NCI-H345 treated with DMSO at 0.1 percent for 48 hours (cell line): ENCODE measurements at regions not wholly inside any gene's neighbourhood (a gene's known extent, or its start where the extent isn't known, plus 50 kb on each side); places are given as distances from the start of the nearest gene placed in this dataset.

Experiments used
- DNase-seq: peaks from one replicate; lab custom pipeline; 2025; ENCODE audit not compliant: unreplicated experiment; lab: John Stamatoyannopoulos, UW

DNA sequence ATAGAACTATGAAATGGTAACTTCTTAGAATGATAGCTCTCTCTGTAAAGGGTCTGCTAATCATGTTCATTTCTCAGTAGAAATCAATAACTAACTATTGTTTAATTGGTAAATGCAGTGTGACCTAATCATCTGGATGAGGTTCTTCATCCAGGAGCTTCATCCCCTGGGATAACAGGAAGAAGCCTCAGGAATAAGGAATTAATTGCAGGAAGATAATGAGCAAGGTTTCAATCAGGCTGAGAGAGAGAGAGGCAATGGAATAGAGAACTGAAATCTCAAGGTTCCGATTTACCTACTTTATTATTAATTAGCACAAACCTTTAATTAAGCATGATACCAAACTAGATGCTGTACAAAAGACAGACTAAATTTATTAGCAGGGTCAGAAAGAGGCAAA lies 499.7 kb downstream of the MAT2B start:
- DNase-seq, result no peak

DNA sequence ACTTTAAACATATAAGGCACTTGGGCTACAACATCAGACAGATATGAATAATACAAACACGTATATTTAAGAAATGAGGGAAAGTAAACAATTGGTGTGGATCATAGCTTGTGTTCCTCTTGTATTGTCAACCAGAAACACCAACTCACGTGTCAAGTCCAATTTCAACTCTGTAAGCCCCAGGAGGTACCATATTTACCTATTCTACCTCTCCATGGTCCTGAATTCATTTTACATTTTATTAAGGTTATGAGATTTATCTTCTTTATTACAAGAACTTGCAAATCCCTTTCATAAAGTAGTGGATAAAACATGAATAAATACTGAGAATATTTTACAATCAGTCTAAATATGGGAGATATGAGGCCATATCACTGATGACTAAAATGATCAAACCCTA lies 501.6 kb downstream of the MAT2B start:
- no peak for DNase-seq

DNA sequence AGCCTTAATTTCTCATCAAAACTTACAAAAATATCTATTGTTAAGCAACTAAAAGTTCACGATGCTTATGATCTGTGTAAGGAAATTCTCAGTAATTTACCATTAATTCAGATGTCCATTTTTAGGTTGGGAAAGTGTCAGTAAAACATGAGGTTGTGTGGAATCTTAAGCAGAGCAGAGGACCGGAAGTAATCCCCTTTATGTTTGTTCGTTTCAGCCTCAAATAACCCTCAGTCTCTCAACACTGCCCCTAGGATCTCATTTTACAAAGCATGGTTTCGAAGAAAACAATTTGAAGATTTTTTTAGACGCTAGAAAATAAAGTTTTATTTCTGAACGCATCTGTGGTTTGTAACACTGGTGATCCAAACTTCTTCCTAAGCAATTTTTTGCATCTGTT lies 504.2 kb downstream of the MAT2B start:
- no peak for DNase-seq

DNA sequence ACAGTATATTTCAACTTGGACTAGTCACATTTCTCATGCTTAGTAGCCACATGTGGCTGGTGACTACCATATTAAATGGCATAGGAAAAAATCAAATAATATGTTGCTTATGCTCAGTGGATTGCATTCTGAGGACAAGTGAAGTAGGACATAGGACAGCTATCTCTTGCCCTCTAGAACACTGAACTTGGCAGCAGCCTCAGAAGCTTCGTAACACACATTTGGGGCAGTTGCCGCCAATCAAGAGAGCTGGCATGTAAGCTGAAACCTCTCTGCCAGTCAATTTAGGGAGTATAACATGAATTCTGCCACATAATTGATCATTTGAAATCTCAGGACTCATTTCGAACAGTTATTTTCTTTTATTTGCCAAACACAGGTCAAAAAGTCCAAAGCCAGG lies 505.5 kb downstream of the MAT2B start:
- DNase-seq, result no peak

DNA sequence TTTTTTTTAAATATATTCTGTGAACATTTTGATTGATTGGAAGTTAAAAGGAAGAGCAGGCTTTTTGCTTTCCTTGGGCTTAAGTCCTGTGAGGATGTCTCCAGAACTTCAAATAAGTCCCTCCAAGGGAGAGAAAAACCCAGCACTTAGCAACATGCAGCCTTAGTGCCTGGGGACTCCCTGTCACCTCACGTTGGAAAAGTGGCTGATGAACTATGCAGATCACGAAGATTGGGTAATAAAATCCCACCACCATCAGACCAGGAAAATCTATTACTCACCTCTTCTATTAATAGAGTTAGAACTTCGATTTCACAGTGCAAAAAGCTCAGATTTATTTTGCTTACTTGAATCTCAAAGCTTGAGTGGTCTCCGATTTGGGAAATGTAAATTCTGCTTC lies 507.0 kb downstream of the MAT2B start:
- no peak for DNase-seq

DNA sequence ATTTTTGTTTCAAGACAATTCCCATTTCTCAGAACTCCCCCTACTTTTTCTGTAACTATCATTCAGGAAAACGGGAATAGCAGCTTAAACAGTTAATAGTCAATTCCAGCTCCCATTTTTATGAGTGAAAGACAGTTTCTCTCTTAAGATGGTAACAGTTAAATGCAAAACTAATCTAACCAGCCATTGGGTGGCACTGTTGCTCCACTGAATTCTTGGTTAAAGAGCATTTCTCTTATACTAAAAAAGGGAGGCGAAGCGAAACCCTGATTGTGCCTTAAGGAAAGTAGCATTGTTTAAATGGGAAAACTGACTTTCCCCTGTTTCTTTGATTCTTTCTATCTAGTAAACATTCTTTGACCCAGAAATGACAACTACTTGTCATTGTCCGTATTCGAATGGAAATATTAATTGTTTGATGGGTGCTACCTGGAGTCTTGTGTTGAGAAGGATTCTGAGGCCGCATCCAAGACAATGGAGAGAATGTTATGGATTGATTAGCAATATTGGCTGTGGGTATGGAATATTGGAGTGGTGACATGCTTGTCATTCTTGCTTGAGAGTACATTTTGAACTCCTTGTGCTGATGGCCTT lies 507.8 kb downstream of the MAT2B start:
- DNase-seq, result peak; percentile 14

DNA sequence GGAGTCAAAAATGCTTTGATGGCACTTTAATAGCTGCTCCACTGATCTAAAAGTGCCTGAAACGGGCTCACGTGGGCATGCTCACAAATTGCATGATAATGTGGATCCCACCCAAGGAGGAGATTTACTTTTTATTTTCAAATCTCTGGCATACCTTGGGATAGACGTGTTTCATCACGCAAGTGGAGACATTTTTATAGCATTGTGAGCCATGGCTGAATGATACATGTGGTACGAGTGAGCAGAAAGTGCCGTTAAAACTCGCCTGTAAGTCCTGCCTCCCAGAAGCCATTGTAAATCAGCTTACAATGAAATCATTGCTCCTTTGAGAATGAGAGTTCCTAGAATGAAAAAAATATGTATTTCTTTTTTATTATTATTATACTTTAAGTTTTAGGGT lies 514.7 kb downstream of the MAT2B start:
- DNase-seq, result no peak

DNA sequence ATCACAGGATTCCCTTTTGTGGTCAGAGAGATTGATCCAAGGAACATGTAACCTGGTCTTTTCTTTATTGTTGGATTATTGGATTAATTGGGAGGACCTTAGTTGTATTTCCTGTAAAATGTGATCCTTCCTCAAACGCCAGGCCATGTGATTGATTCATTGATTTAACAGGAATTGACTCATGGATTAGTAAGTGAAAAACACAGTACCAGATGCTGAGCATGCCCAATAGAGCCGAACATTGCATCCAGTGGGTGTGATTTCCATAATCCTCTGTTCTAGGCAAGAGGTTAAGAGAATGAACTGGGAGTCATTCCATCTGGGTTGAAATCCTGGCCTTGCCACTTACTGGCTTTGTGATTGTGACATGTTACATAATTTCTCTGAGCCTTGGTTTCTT lies 522.3 kb downstream of the MAT2B start:
- no peak for DNase-seq

DNA sequence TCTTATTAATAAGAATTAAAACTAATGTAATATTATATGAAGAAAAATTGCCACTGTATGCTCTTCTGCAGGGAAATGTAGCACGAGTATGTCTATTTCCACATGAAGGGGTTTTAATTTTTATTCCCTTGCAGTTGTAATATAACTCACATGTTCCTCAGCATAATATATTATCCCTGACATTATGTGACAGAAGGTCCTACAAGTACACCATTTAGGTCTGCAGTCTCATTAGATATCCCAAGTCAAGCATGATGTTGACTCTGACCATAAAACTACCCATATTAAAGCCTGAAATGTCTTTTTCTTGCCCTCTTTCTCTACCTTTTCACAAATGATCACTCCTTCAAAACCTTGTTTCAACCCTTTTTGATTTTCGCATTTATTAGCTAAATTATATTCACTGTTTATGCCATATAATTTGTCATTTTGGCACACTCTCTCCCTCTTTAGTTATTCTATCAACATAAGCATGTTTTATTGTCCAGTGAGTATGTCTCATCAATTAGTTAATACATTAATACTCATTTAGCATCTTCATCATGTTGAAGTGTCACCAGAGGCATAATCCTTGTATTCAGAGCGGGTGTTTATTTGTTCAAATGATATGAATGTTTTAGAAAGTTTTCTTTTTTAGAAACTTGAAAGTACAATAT lies 532.8 kb downstream of the MAT2B start:
- DNase-seq, result no peak

DNA sequence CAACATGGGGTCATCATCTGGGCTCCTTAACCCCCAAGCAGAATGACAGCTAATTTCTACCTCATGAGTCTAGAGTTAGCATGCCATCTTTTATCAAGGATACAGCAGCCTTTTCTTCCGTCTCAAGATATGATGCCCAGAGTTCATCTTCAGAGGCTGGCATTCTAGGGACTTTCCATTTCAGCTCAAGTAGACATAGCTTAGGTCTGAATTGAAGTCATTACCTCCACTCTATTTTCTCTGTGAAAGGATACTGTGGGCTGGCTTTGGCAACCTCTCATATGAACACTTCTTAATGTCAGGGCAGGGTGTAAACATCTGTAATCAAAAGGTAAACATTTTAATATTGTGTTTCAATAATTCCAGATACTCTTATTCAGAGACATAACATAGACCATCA lies 535.7 kb downstream of the MAT2B start:
- no peak for DNase-seq

DNA sequence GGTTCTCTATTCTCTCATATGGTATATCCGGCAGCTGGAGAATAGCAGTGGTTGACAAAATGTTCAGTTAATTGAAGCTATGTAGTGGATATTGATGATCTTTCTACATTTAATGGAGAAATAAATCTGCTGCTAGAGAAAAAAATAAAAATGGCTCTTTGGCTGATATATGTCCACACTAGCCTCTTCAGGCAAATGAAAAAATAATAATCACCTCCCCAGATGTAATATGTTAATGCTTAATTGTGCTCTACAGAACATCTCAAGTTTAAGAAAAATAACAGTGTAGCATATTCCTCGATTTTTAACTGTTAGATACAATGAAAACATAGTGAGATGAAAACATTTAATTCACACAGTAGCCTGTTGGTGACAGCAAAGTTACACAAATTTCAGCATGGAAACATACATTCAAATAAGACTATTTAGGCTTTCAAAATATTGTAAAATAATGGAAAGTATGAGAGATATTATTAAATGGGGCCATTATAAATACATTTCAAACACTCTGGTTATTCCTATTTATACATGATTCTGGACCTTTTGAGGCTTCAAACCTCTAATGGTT lies 543.0 kb downstream of the MAT2B start:
- no peak for DNase-seq

DNA sequence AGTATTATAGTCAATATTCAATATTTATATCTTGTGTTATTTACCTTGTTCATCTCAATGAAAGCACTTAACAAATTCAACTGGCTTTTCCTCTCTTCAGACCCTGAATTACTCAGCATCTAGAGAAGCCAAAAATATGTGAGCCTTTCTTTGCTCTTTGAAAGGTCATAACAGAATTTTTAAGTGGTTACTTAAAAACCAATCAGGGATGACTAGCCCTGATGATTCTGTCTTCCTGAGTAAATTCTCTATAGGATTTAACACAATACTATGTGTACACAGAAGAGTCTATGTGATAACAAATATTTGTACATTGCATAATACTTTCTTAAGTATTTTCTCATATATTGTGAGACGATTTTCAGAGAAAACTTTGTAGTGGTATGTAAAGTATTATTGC lies 546.3 kb downstream of the MAT2B start:
- DNase-seq, result no peak

DNA sequence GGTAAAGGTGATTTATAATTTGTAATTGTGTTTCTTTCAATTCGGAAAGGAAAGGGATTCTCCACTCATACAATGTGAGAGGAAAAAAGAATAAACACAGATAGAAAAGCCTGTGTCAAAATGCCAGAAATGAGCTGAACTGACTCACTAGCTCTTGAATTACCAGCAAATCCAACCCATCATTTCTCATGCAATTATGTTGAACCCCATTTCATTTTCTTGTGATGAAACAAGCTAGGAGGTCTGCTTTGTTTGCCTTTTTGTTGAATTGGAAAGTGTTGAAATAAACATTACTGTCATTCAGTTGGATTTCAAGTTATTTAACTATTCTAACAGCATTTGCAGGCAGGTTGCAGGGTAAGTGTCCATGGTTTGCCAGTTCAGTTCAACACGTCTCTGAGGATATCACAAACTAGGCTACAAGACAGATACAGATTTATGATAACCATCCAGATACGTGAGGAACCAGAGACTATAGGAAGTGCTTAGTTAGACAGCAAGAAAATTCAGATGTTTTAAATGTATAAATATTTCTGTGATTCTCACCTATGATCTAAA lies 547.2 kb downstream of the MAT2B start:
- DNase-seq, result no peak

DNA sequence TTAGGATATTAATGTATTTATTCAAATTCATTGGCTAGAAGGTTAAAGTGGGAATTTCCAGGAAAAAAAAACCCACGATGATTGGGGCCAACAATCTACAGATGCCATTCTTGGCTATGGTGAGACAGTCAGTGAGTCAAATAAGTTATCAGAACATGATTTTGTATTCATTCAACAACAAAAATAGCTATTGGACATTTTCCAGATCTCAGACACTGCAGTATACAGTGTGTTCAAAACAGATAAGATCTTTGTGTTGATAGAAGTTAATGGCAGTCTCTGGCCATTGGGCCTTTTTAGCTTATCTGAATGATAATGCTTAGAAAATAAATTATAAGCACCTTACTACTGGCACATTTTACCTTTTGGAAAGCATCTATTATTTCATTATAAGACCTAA lies 547.7 kb downstream of the MAT2B start:
- DNase-seq, result no peak

DNA sequence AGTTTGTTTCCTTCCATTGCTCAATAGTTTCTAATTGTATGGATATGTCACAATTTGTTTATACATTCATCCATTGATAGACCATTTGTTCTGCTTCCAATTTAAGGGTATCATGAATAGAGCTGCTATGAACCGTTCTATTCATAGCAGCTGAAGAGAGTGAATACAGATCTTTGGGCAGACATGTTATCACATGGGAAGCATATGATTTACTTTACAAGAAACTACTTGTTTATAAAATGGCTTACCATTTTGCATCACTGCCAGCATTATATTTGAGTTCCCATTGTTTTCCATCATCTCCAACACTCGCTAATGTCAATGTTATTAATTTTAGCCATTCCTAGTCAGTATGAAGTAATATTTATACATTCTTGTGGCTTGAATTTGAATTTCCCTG lies 549.0 kb downstream of the MAT2B start:
- no peak for DNase-seq

DNA sequence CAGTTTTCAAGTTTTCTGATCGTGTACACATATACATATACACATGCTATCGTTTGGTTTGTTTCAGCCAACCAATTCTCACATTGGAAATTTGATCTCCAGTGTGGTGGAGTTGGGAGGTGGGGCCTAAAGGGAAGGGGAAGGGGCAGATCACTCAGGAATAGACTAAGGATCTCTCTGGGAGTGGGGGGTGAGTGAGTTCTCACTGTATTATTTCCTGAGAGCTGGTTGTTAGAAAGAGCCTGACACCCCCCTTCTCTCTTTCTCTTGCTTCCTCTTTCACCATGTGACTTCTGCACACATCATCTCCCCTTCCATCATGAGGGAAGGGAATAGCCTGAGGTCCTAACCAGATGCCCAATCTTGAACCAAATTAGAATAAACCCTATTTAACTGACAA lies 551.7 kb downstream of the MAT2B start:
- no peak for DNase-seq

DNA sequence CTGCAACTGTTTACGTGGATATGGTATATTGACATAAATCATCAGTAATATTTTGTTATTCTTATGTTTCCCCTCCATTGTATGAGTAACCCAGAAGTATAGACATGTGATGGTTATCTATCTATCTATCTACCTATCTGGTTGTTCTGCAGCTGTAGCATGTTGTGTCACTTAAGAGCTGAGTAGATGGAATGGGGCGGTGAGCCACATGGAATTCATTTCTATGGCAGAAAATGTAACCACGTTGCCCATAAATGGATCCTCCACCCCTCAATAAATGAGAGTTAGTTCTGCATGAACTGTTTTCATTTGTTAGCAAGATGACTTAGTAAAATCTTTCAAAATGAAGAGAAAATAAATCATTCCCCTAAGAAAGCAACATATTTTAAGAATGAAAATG lies 553.2 kb downstream of the MAT2B start:
- DNase-seq, result no peak

DNA sequence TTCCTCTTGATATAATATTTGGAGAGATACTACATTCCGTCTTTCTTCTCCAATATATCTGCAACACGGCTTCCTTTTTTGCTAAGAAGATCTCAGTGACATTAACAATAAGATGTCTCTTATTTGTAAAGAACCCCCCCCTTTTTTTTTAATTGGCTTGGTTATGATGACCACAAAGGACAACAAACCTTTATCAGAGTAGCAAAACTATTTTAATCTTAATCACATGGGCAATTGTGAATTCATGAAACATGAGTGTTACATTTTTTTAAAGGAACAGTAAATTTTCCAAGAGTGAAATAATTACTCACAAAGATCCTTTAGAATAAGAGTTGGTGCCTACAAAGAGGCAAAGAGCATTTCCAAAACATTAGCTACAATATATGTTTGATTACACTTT lies 554.1 kb downstream of the MAT2B start:
- DNase-seq, result no peak

DNA sequence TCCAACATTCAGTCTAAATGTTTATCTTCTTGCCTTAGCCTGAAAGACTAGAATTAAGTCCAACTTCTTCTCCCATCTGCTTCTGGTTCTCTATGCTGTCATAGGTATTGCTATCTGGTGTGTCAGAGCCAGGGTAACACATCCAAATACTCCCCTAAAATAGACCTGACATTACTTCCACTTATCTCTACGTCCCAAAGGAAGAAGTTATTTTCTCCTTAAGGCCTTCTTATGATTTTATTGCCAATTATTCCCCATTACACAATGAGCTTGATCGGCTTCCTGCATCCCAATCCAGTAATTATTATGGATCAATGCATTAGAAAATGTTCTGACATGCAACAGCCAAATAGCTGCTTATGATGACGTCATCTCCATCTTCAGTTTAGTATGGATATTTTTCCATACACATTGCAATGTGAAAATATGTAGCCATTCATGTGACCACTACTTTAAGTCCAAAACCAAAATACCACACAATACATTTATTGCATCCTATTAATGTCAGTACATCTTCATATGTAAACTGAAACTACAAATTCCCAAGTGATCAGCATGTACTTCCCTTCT lies 555.5 kb downstream of the MAT2B start:
- DNase-seq, result no peak

DNA sequence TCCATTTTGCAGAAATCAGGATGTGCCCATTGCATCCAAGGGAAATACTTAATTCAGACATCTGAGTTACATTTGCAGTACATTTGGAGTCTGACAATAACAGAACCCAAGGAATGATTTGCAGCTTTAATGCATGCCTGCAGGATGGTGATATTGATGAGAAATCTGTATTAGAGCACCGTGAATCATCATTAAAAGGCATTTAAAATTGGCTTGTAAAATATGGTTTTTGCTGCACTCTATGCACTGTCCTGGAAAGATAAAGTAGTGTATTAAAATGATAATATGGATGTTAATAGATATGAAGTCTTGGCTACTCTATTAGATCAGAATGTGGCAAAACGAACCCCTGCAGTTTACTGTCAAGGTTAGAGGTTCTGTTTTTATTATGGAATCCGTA lies 556.9 kb downstream of the MAT2B start:
- no peak for DNase-seq

DNA sequence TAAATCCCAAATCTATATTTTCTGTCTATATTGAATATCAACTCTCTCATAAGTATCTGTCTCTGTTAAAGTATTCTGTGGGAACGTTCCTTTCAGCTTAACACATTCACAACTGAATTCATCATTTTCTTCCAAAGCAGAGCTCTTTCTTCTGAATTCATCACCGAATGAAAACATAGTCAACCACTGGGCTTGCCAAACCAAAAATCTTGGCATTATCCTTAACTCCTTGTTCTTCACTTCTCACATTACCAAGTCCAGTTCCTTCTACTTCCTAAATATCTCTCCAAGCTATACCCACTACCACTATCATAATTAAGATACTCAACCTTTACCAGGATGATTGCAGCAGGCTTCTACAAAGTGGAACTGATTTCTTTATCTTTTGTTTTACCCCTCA lies 559.8 kb downstream of the MAT2B start:
- no peak for DNase-seq

DNA sequence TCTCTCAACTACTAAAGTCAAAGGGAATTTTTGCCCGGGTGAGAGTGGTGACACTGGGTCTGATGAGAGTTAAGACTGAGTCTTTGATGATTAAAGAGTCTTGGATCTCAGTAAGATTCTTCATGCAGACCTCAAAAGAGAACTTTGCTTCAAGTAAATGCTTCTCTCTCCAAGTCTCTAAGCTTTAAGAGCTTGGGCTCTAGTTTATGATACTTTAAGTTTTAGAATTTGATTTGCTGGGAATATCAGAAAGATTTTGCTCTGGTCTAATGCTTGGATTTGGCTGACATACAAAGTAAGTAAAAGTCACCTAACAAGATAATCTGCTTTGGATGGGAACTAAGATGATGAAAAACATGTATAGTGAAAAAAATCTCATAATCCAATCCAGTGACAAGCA lies 566.3 kb downstream of the MAT2B start:
- DNase-seq, result no peak
